GM11168 (cell line): ENCODE measurements at regions not wholly inside any gene's neighbourhood (a gene's known extent, or its start where the extent isn't known, plus 50 kb on each side); places are given as distances from the start of the nearest gene placed in this dataset.

ENCODE experiments used
- in situ Hi-C: fragments of 300-500 bp; cut with MboI; formaldehyde crosslinking; loops from one replicate; pipeline ENCODE4 v1.12.0; 2022; ENCODE audit warnings: low sequenced_read_pairs; ENCODE audit not compliant: unreplicated experiment

DNA sequence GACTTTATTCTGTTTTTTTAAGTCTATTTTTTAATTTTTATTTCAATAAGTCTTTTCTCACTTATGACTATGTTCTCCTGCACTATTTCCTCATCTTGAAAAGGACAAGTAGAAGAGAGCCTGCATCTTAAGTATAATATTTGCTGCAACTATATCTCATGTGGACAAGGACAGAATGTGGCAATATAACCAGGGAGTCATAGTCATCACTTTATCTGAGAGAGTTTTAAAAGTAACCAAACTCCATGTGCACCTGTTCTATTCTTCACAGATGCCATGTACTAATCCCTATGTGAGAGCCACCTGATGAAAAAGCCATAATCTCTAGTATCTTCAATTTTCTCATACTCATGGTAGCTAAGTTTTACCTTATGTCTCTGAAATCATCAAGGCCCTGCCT, 104.2 kb upstream of the SOX6 start:
- in situ Hi-C loops = no loop called here

DNA sequence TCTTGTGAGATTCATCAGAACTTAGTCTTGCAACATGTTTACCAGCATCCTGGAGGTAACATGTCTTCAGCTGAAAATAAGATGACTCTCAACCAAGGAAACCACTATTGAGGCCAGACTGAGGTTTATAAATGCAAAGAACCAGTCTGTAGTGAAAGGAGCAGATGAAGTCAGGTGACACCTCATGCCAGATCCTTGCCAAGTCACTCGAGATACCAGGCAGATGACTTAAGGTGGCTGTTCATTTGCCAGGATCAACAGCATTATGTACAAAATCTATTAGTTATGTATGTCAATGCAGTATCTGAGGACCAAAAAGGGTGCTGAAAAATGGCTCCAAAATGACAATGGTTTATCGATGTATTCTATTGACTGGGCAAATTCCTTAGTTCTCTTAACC, 100.0 kb upstream of the SOX6 start:
- in situ Hi-C loops = no loop called here

DNA sequence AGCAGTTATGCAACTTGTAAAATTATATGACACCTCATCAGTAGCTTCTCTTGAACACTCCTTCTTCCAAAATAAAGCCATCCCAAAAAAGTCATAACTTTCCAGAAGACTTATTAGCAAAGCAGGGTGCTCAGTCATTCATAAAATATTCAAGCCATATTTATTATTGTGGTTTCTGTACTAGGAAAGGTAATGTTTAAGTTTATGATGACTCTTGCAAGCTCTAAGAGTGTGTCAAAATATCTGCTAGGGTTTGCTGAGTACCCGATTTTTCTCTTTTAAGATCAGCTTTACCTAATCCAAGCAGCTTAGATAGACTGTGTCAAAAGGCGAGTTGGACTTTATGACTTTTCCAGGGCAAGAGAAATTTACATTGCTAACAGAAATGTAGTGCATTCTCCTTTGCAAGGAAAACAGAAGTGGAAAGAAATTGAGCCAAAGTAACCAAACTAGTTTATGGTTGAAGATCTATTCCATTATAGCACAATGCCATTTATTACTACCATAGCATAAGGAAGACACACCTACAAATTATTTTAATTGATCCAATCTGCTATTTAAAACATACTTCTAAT, 98.0 kb upstream of the SOX6 start:
- in situ Hi-C loops = no loop called here

DNA sequence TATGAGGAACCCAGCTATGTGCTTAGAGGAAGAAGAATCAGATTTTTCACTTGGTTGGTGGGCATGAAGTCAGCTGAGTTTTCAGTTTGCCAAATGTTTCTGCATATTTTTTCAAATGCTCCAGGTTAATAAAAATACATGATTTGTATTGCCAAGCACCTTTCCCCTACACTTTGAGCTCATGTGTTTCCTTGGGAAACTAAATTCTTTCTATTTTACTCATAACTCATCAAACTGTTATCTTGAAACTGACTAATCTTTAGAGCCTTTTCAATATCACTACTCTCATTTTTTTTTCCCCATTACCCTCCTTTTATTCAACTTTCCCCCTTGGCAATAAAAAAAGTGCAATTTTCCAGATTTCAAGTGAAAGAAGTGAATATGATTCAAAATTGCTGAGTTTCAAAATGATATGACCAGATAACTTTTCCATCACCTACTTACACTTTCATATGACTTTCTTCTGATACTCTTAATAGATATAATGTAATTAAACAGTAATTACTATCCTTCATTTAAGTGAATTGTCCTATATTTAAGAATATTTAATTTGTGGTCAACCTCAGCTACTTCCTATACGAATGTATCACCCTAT, 91.9 kb upstream of the SOX6 start:
- in situ Hi-C loops = no loop called here

DNA sequence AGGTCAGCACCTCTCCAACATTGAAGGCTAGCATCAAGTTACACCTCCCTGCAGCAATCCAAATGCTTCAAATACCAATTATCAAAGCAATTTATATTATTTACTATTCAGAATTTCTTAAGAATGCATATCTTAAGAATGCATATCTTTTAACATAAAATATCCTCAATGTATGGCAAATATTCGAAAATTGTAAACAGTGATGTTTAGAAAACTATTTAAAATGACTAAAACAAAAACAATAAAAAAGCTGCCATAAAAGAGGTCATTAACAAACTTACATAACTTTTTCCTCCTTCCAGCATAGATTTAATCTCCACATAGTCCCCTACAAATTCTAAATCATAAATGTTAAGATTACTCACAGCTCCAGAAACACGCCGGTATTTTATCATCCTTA, 85.1 kb upstream of the SOX6 start:
- in situ Hi-C loops = no loop called here

DNA sequence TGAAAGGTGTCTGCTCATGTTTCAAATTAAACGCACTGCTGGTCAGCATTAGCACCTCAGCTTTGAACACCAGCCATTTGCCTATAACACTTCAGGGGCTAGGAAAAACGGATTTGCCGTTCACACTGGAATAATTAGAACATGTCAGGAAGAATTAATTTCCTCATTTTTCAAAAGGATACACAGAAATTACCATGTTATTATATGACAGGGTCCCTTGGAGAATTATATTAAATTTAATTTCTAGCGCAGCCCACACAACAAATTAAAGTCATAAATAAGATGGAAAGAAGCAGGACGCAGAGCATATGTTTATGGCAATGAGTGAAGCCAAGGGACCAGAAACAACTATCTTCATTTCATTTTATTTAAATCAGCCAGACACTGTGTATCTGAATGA, 83.8 kb upstream of the SOX6 start:
- in situ Hi-C loops = no loop called here

DNA sequence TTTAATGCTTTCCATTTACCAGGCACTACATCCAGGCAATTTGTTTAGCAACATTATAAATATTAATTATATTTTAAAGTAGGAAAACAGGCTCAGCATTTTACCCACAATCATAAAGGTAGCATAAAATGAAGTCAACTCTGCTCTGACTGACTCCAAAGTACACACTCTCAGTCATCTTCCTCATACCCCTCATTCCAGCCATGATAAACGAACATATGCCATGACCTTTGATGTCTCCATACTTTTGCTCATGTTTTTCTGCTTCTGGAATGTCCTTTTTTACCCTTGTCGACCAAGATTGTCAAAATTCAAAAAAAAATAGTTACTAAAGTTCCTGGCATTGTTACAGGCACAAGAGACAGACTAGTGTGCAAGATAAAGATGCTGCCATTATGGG, 77.7 kb upstream of the SOX6 start:
- in situ Hi-C loops = no loop called here

DNA sequence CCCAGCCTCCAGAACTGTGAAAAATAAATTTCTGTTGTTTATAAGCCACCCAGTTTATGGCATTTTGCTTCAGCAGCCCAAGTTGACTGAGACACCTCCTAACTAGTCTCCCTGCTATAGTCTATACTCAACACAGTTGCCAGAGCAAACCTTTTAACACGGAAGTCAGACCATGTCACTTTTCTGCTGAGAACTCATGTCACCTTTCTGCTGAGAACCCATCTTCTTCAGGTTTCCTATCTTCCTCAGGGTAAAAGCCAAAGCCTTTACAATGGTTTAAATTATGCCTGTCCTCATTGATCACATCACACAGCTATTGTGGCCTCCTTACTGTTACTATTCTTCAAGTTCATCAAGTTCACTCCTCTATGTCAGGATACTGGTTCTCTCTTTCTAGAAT, 74.3 kb upstream of the SOX6 start:
- in situ Hi-C loops = no loop called here

DNA sequence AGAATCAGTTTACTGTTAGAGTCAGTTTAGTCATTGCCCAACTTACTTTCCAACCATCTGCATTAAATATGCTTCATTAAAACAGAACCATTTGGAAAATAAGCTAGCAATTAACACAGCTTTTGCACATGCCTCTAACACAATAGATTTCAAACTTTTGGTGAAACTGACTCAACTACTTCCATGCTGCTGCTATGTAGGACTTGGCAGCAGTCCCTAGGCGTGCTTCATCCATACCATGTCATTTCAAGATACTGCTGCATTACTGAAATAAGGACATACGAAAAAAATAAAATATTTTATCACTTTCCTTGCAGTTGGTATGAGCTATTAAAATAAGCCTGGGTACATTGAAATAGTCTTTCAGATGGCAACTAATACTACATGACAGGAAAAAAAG, 65.5 kb upstream of the SOX6 start:
- in situ Hi-C loops = no loop called here

DNA sequence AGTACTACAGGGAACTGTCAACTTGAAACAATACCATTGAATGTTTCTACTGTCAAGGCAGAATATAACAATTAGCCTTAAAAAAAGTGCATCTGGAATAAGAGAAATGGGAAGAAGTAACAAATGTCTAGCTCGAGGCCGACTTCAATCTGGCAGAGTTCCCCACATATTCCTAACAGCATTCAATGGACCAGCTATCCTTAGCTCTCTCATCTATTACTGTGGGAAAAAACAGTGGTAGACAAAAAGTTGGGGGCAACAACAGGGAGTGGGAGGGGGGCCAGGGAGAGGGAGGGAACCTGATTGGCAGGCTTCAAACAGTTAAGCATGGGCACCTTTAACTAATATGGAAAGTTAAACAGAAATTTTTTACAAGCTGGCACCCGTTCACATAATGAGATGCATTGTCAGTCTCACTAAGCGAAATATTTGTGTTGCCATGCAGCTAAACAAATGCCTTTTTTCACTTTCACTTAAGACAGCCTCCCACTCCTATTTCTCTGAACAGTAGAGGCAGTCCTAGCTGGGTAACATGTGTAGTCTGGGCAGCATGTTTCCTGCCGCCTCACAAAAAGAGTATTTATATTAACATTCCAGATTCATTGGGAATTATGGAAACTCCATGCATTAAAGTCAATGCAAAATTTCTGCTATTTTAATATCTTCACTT, 62.2 kb upstream of the SOX6 start:
- in situ Hi-C loops = no loop called here

DNA sequence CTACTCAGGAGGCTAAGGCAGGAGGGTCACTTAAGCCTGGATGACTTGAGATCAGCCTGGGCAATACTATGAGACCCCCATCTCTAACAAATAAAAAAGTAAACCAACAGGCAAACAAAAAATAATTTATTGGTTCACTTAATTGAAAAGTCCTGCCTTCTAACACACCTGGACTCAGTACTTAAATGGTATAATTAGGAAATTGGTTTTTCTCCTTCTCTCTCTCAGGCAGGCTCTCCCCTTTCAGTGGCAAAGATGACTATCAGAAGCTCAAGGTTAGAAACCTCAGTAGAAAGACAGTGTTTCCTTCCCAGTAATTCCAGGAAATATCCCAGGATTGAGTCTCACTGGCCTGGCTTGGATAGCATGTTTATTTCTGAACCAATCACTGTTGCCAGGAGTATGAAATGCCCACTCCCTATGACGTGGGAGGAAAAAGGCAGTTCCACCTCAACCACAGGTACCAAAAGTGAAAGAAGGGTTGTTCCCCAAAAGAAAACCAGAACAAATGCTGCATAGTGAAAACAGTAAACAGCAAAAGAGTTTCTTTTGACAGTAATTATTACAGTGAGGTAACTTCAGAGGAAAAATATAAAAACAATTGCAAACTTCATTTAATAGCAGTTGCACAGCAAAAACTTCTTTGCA, 56.3 kb upstream of the SOX6 start:
- in situ Hi-C loops = no loop called here

DNA sequence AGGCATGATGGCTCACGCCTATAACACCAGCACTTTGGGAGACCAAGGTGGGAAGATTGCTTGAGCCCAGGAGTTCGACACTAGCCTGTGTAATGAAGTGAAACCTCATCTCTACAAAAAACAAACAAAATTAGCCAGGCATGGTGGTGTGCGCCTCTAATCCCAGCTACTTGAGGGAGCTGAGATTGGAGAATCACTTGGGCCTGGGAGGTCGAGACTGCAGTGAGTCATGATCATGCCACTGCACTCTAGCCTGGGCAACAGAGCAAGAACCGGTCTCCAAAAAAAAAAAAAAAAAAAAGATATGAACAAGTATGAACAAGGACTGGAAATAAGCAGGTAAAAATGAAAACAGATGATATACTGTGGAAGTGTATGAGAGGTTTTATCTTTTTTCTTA, 54.1 kb upstream of the SOX6 start:
- in situ Hi-C loops = no loop called here

DNA sequence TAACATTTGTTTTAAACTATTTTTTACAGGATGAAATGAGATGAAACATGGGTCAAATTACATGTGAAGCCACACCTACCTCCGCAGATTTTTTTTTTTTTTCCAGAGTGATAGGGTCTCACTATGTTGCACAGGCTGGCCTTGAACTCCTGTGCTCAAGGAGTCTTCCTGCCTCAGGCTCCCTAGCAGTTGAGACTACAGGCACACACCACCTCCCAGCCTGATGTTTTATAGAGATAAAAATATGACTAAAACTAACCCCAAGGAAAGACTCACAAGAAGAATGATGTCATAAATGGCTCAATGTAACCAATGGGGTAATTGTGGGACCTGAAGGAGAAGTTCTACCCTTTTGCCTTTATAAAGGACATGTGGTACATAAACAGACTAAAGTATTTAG, 52.3 kb upstream of the SOX6 start:
- in situ Hi-C loops = no loop called here

DNA sequence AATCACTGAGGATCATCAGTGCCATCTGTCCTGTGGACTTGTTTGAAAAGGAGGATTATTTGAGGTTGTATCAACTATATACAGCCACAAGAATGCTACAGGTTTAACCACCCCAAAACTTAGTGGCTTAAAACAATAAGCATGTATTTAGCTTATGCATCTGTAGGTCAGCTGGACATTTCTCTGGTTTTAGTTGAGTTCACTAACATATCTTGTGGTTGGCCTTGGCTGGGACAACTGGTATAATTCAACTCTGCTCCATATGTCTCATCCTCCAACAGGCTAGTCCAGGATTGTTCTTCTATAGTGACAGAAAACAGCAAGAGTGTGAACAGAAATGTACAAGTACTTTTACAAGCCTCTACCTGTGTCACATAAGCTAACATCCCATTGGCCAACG, 49.9 kb upstream of the SOX6 start:
- in situ Hi-C loops = no loop called here
